Nephron (organoid): ENCODE measurements at regions not wholly inside any gene's neighbourhood (a gene's known extent, or its start where the extent isn't known, plus 50 kb on each side); places are given as distances from the start of the nearest gene placed in this dataset.

Source experiments
- H3K27ac Mint-ChIP-seq, 3 experiments: 2 replicates each; pipeline ENCODE4 v1.8.0; 2020; ENCODE audit warnings: mixed read lengths in 3 of 3, mild to moderate bottlenecking in 2 of 3, moderate library complexity in 1 of 3
- H3K27me3 Mint-ChIP-seq: 2 replicates; pipeline ENCODE4 v1.8.0; 2021; ENCODE audit warnings: low read depth, mild to moderate bottlenecking, moderate library complexity, mixed read lengths
- H3K36me3 Mint-ChIP-seq: 2 replicates; pipeline ENCODE4 v1.8.0; 2020; ENCODE audit warnings: low read depth, mixed read lengths
- H3K4me1 Mint-ChIP-seq: 2 replicates; pipeline ENCODE4 v1.8.0; 2020; ENCODE audit warnings: mixed read lengths
- H3K4me3 Mint-ChIP-seq, 3 experiments: 2 replicates each; pipeline ENCODE4 v1.8.0; 2020; ENCODE audit warnings: mild to moderate bottlenecking in 3 of 3, mixed read lengths in 3 of 3, moderate library complexity in 2 of 3
- H3K9me3 Mint-ChIP-seq: 2 replicates; pipeline ENCODE4 v1.8.0; 2020; ENCODE audit warnings: mixed read lengths
- TF ChIP-seq, protein P1 (sequence below), 3 experiments: fragments of 200-600 bp; sonication (generic); IDR thresholded peaks; one replicate each; pipeline ENCODE4 v1.5.0; 2021; ENCODE audit warnings: antibody characterized with exemption in 3 of 3; ENCODE audit not compliant: unreplicated experiment in 3 of 3

DNA sequence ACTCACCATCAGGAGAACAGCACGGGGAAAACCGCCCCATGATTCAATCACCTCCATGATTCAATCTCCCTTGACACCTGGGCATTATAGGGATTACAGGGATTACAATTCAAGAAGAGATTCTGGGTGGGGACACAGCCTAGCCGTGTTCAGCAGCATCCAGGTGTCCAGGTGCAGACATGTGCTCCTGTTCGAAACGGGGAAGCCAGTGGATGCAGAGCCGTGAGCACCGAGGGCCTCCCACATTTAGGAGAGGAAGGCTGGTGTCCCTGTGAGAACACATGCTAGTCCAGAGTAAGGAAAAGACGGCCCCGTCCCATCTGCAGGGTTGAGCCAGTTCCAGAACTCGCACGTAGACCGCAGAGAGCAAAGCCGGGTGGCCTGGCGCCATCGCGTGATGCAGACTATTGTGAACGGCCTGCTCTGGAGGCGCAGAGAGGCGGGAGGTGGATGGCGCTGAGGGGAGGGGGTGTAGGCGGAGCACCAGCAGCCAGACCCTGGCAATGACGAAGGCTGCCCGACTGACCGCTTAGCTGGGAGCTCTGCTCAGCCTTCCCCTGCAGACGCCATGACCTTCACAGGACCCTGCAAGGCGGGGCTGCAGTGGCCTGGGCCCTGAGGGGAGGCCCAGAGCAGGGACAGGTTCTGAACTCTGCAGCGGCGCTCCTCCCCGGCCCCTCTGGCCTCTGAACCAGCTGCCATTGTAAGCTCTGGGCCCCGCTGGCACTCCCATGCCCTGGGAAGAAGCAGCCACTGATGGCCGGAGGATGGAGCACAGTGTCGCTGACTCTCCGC lies 141.6 kb upstream of the TCERG1L start:
- TF ChIP-seq, protein P1, sequence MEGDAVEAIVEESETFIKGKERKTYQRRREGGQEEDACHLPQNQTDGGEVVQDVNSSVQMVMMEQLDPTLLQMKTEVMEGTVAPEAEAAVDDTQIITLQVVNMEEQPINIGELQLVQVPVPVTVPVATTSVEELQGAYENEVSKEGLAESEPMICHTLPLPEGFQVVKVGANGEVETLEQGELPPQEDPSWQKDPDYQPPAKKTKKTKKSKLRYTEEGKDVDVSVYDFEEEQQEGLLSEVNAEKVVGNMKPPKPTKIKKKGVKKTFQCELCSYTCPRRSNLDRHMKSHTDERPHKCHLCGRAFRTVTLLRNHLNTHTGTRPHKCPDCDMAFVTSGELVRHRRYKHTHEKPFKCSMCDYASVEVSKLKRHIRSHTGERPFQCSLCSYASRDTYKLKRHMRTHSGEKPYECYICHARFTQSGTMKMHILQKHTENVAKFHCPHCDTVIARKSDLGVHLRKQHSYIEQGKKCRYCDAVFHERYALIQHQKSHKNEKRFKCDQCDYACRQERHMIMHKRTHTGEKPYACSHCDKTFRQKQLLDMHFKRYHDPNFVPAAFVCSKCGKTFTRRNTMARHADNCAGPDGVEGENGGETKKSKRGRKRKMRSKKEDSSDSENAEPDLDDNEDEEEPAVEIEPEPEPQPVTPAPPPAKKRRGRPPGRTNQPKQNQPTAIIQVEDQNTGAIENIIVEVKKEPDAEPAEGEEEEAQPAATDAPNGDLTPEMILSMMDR (IDR thresholded peaks at IDR 0.05; ENCODE audit: unreplicated experiment in 3 of 3), result no peak
- Mint-ChIP-seq H3K4me3 (peak overlapping the region; percentile 27 to 82 (median 80)), H3K36me3 (no peaks in the 10 kb centered on the region), H3K27me3 (peaks cover 35% of the 10 kb centered on the region), H3K4me1 (peaks cover 22% of the 10 kb centered on the region), H3K27ac (peak overlapping the region; percentile 13 to 77 (median 59)), H3K9me3 (no peaks in the 10 kb centered on the region)

DNA sequence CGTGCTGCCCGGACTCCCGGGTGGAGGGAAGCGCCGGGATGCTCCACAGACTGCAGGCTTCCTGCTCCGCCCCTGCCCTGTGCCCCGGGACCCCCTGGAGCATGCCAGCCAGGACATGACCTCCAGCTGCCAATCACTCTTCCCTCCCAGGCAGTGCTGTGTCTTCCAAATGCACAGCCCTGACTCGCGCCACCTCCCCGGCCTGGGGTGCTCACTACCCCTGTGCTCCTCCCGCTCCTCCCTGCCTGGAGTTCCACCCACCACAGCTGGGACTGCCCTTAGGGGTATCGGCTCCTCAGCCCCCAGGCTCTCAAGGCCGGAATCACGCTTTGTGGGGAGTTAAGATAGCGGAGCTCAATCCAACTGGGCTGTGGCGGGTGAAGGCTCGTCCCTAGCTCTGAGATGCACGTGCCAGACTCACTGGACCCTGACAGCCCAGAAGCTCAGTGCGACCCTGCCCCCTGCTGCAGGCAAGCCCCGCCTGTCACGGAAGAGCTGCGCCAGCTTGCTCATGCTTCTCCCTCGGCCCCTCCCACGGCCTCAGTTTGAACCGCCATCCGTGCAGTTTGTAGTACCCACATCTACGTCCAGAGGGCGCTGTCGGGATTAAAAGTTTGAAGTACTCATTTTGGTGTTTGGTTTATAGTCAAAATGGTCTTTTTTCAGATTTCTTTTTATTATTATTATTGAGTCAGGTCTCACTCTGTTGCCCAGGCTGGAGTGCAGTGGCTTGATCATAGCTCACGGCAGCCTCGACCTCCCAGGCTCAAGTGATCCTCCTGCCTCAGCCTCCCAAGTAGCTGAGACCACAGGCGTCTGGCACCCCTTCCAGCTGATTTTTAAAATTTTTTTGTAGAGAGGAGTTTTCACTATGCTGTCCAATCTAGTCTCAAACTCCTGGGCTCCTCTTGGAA lies 142.5 kb upstream of the TCERG1L start:
- H3K4me1 Mint-ChIP-seq, result peaks cover 20% of the 10 kb centered on the region
- H3K36me3 Mint-ChIP-seq, result no peaks in the 10 kb centered on the region
- H3K9me3 Mint-ChIP-seq, result no peaks in the 10 kb centered on the region
- H3K4me3 Mint-ChIP-seq, result peak overlapping the region; percentile 77 to 82 (median 80)
- H3K27me3 Mint-ChIP-seq, result peaks cover 37% of the 10 kb centered on the region
- TF ChIP-seq, protein P1 (IDR thresholded peaks at IDR 0.05; ENCODE audit: unreplicated experiment in 3 of 3), result peak; percentile 97 to 98 (median 97)
- H3K27ac Mint-ChIP-seq, result peak overlapping the region; percentile 60 to 95 (median 89)

DNA sequence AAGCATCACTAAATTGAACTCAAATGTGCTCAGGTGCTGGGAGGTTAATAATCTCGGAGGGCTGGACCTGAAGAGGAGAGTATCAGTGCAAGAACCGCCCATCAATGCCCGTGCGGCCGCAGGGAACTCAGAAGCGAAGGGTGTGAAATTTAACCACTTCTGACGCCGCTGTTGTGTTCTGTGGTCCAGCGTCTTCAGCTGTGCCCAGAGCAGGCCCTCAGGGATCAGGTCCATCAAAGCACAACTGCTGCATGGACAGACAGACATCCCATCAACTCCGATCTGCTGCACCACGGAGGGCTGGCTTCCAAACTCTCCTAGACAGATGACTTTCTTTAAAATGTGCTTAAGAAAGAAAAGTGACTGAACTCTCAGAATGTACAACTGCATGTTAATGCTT lies 144.9 kb upstream of the TCERG1L start:
- TF ChIP-seq, protein P1 (IDR thresholded peaks at IDR 0.05; ENCODE audit: unreplicated experiment in 3 of 3), result no peak
- Mint-ChIP-seq H3K9me3 (no peaks in the 10 kb centered on the region), H3K27ac (no peak overlapping the region), H3K27me3 (peaks cover 42% of the 10 kb centered on the region), H3K4me3 (no peak overlapping the region), H3K36me3 (no peaks in the 10 kb centered on the region), H3K4me1 (peaks cover 14% of the 10 kb centered on the region)

DNA sequence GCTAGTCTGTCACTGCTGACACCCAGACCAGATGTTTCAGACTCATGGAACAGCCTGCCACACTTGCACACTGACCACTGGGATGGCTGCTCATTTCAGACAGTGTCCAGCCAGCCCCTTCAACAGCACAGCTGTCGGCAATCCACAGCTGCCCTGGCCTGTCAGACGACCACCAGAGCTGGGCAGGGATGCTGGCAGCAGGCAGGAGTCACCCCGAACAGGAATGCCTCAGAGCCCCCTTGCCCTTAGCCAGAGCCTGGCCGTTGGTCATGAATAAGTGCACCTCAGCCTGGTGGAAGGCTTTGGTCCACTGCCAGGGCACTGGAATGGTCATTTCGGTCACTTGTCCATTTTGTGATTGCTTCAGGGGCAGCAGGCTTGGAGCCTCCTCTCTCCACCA lies 149.6 kb upstream of the TCERG1L start:
- Mint-ChIP-seq H3K4me3 (no peak overlapping the region), H3K4me1 (no peaks in the 10 kb centered on the region), H3K27ac (no peak overlapping the region), H3K36me3 (no peaks in the 10 kb centered on the region), H3K27me3 (peaks cover 47% of the 10 kb centered on the region), H3K9me3 (no peaks in the 10 kb centered on the region)
- TF ChIP-seq, protein P1 (IDR thresholded peaks at IDR 0.05; ENCODE audit: unreplicated experiment in 3 of 3), result no peak

DNA sequence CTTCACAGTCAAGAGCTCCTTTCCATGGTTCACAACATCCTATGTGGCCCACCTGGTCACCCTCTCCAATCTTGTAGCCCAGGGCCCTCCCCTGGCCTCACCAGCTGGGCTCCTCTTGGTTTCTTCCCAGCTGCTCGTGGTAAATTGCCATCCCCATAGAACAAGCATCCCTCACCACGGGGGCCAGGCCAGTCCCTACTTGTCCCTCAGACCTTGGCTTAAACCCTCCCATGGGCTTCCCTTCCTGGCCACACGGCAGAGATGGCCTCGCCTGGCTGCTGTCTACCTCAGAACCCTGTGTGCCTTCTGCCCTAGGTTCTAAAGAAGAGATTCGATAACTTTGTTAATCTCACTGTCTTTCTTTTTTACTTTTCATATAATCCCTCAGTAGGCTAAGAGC lies 153.3 kb upstream of the TCERG1L start:
- no peak overlapping the region for H3K27ac Mint-ChIP-seq
- H3K27me3 Mint-ChIP-seq, result peaks cover 22% of the 10 kb centered on the region
- H3K36me3 Mint-ChIP-seq, result no peaks in the 10 kb centered on the region
- no peaks in the 10 kb centered on the region for H3K4me1 Mint-ChIP-seq
- H3K9me3 Mint-ChIP-seq, result no peaks in the 10 kb centered on the region
- TF ChIP-seq, protein P1 (IDR thresholded peaks at IDR 0.05; ENCODE audit: unreplicated experiment in 3 of 3), result no peak
- H3K4me3 Mint-ChIP-seq, result no peak overlapping the region
